Loucy (cell line): ENCODE measurements at regions not wholly inside any gene's neighbourhood (a gene's known extent, or its start where the extent isn't known, plus 50 kb on each side); places are given as distances from the start of the nearest gene placed in this dataset.
A peak's percentile ranks its signal among the peaks of the same experiment; 100 is the strongest.

Experiments
- H2AFZ ChIP-seq: fragments of 200-600 bp; sonication (generic); 2 replicates; pipeline ENCODE4 v1.6.0; 2016; ENCODE audit warnings: antibody characterized with exemption, mild to moderate bottlenecking, low read length, moderate library complexity
- H3F3A ChIP-seq: fragments of 200-600 bp; 2 replicates; pipeline ENCODE4 v1.6.0; 2016; ENCODE audit warnings: antibody characterized with exemption, low read depth, mild to moderate bottlenecking
- H3K27me3 ChIP-seq: fragments of 200-600 bp; sonication (generic); 2 replicates; pipeline ENCODE4 v1.6.1; 2014; ENCODE audit warnings: low read length, mild to moderate bottlenecking; ENCODE audit not compliant: insufficient read depth, poor library complexity, severe bottlenecking
- H3K36me3 ChIP-seq: fragments of 200-600 bp; sonication (generic); 2 replicates; pipeline ENCODE4 v1.6.1; 2016; ENCODE audit warnings: low read length; ENCODE audit not compliant: insufficient read depth
- H3K4me1 ChIP-seq: fragments of 200-600 bp; sonication (generic); 2 replicates; pipeline ENCODE4 v1.5.1; 2014; ENCODE audit warnings: low read length, mild to moderate bottlenecking; ENCODE audit not compliant: insufficient read depth, poor library complexity, severe bottlenecking
- H3K4me2 ChIP-seq: fragments of 200-600 bp; sonication (generic); 2 replicates; pipeline ENCODE4 v1.6.0; 2014; ENCODE audit warnings: antibody characterized with exemption, low read length, low read depth, mild to moderate bottlenecking; ENCODE audit not compliant: poor library complexity, severe bottlenecking
- H3K4me3 ChIP-seq: fragments of 200-600 bp; sonication (generic); 2 replicates; pipeline ENCODE4 v1.5.1; 2014; ENCODE audit warnings: low read length, mild to moderate bottlenecking, mixed read lengths; ENCODE audit not compliant: poor library complexity, severe bottlenecking
- H3K79me2 ChIP-seq: fragments of 200-600 bp; sonication (generic); 2 replicates; pipeline ENCODE4 v1.6.1; 2014; ENCODE audit warnings: low read length; ENCODE audit not compliant: insufficient read depth
- H3K9ac ChIP-seq: fragments of 200-600 bp; sonication (generic); 2 replicates; pipeline ENCODE4 v1.6.0; 2014; ENCODE audit warnings: mild to moderate bottlenecking, low read depth, low read length, moderate library complexity; ENCODE audit not compliant: poor library complexity, severe bottlenecking
- H3K9me2 ChIP-seq: fragments of 200-600 bp; sonication (generic); replicated peaks from 2 replicates; pipeline ENCODE4 v1.6.1; 2016; ENCODE audit warnings: low read depth, low read length, mixed read lengths
- H3K9me3 ChIP-seq: fragments of 200-600 bp; sonication (generic); 2 replicates; pipeline ENCODE4 v1.6.1; 2014; ENCODE audit warnings: mild to moderate bottlenecking, antibody characterized with exemption, low read length, low read depth; ENCODE audit not compliant: insufficient read depth
- H4K20me1 ChIP-seq: fragments of 200-600 bp; sonication (generic); 2 replicates; pipeline ENCODE4 v1.6.0; 2014; ENCODE audit warnings: antibody characterized with exemption, low read length, mild to moderate bottlenecking; ENCODE audit not compliant: insufficient read depth, poor library complexity, severe bottlenecking
- EZH2phosphoT487 ChIP-seq: fragments of 200-600 bp; IDR thresholded peaks from 2 replicates; pipeline ENCODE4 v1.6.1; 2018; ENCODE audit warnings: antibody characterized with exemption, mild to moderate bottlenecking, moderate library complexity, borderline replicate concordance
- TF ChIP-seq, protein P1 (sequence below): fragments of 200-600 bp; sonication (generic); conservative IDR thresholded peaks from 2 replicates; pipeline ENCODE4 v1.5.1; 2014; ENCODE audit warnings: mild to moderate bottlenecking, antibody characterized with exemption, low read length

DNA sequence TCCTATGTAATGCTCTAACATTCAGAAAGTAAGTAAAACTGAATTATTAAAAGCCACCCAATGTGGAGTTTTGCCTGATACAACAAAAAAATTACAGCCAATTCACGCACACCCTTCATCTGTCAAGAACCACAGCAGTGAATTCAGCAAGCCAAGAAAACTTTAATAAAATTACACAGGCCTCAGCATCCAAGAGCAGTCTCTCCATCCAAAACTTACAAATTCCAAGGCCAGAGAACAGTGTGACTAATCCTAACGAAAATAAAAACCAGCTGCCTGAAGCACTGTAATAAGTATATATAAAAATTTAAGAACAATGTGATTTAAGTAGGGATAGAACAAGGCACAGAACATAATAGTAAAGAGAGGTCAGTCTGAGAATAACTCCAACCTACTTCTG, 54.2 kb downstream of the SIX6 start:
- no peak overlapping the region for H3K4me2 ChIP-seq
- H3K79me2 ChIP-seq = no peaks in the 10 kb centered on the region

DNA sequence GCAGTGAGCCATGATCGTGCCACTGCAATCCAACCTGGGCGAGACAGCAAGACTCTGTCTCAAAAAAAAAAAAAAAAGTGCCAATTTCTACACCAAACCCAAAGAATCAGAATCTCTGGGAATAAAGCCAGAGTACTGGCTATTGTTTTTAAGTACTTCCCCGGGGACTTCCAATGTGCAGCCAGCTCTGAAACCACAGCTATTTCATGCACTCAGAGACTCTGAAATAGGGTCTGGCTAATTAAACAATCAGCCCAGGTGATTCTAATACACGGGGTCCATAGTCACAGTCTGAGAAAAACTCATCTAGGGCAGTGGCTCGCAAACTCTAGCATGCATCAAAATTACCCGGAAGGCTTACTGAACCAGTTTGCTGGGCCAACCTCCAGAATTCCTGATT, 56.3 kb downstream of the SIX6 start:
- H3K36me3 ChIP-seq = no peaks in the 10 kb centered on the region
- H3K4me2 ChIP-seq = no peak overlapping the region
- H3K9me2 ChIP-seq = no peaks in the 10 kb centered on the region
- H3K9ac ChIP-seq = no peak overlapping the region
- no peaks in the 10 kb centered on the region for H3K27me3 ChIP-seq
- H3K79me2 ChIP-seq = no peaks in the 10 kb centered on the region
- no peaks in the 10 kb centered on the region for H4K20me1 ChIP-seq
- no peaks in the 10 kb centered on the region for H3K4me1 ChIP-seq
- no peak overlapping the region for H2AFZ ChIP-seq
- no peak for TF ChIP-seq EZH2phosphoT487
- TF ChIP-seq, protein P1, sequence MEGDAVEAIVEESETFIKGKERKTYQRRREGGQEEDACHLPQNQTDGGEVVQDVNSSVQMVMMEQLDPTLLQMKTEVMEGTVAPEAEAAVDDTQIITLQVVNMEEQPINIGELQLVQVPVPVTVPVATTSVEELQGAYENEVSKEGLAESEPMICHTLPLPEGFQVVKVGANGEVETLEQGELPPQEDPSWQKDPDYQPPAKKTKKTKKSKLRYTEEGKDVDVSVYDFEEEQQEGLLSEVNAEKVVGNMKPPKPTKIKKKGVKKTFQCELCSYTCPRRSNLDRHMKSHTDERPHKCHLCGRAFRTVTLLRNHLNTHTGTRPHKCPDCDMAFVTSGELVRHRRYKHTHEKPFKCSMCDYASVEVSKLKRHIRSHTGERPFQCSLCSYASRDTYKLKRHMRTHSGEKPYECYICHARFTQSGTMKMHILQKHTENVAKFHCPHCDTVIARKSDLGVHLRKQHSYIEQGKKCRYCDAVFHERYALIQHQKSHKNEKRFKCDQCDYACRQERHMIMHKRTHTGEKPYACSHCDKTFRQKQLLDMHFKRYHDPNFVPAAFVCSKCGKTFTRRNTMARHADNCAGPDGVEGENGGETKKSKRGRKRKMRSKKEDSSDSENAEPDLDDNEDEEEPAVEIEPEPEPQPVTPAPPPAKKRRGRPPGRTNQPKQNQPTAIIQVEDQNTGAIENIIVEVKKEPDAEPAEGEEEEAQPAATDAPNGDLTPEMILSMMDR = no peak
- no peaks in the 10 kb centered on the region for H3K9me3 ChIP-seq
- H3K4me3 ChIP-seq = no peak overlapping the region
- no peaks in the 10 kb centered on the region for H3F3A ChIP-seq

More for the DNA sequence above, 54.2 kb downstream of the SIX6 start:
- Histone ChIP-seq H3K27me3 (no peaks in the 10 kb centered on the region), H3K36me3 (no peaks in the 10 kb centered on the region), H4K20me1 (no peaks in the 10 kb centered on the region), H3K4me3 (no peak overlapping the region), H3K4me1 (no peaks in the 10 kb centered on the region), H3K9me3 (no peaks in the 10 kb centered on the region), H2AFZ (0 out of 2 replicates have a peak overlapping the region, but pooled peaks have one; percentile 52), H3K9ac (no peak overlapping the region), H3F3A (no peaks in the 10 kb centered on the region), H3K9me2 (no peaks in the 10 kb centered on the region)
- TF ChIP-seq EZH2phosphoT487 = no peak
- TF ChIP-seq, protein P1 = no peak

DNA sequence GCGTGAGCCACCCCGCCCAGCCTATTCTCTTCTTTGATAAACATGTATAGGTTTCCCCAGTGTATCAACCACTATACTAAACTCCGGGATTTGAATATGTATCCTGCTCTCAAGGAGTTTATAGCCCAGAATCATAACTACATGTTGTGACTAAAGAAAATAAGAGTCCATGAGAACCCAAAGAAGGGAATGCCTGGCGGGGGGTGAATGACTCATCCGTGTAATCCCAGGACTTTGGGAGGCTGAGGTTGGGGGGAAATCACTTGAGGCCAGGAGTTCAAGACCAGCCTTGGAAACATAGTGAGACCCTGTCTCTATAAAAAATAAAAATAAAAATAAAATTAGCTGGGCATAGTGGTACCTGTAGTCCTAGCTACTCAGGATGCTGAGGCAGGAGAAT, 57.2 kb downstream of the SIX6 start:
- H3K9me2 ChIP-seq = no peaks in the 10 kb centered on the region
- H3K79me2 ChIP-seq = no peaks in the 10 kb centered on the region
- H3K4me1 ChIP-seq = no peaks in the 10 kb centered on the region
- H3F3A ChIP-seq = no peaks in the 10 kb centered on the region
- H3K36me3 ChIP-seq = no peaks in the 10 kb centered on the region
- no peak for TF ChIP-seq EZH2phosphoT487
- no peak overlapping the region for H3K4me3 ChIP-seq
- no peak overlapping the region for H3K4me2 ChIP-seq
- no peaks in the 10 kb centered on the region for H4K20me1 ChIP-seq
- H3K9ac ChIP-seq = no peak overlapping the region
- H3K9me3 ChIP-seq = no peaks in the 10 kb centered on the region
- H2AFZ ChIP-seq = no peak overlapping the region
- H3K27me3 ChIP-seq = no peaks in the 10 kb centered on the region

DNA sequence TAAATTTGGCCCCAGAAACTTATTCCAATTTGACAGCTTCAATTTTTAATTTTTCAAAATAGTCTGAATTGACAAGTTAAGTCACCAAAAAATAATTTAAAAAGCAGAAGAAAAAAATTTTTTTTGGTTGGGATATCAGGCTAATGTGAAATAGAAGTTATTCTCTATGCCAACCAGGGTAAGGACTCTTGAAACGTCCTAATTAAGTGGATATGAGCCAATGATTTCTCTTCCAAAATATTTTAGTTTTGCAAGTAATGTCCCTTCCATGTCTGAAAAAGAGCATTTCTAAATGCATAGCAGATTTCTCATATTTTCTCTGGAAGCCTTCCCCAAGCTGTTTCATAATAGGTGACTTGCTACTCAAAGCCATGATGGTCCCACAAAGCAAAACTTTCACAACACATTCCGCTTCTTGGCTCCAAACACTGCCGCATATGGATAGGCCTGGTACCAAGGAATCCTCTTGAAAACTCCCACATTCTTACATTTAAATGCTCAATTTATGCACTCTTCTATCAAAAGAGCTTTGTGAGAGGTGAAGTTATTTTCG, 65.1 kb downstream of the SIX6 start:
- Histone ChIP-seq H3K4me2 (no peak overlapping the region), H3K9me2 (no peaks in the 10 kb centered on the region), H3K79me2 (no peaks in the 10 kb centered on the region), H3K27me3 (no peaks in the 10 kb centered on the region), H3K36me3 (no peaks in the 10 kb centered on the region), H2AFZ (no peak overlapping the region), H4K20me1 (no peaks in the 10 kb centered on the region), H3K4me1 (no peaks in the 10 kb centered on the region), H3K4me3 (no peak overlapping the region), H3K9me3 (no peaks in the 10 kb centered on the region), H3F3A (no peaks in the 10 kb centered on the region), H3K9ac (no peak overlapping the region)
- TF ChIP-seq, protein P1 = no peak
- no peak for TF ChIP-seq EZH2phosphoT487
